Mesothelial cell of epicardium (in vitro differentiated cells): ENCODE measurements at regions not wholly inside any gene's neighbourhood (a gene's known extent, or its start where the extent isn't known, plus 50 kb on each side); places are given as distances from the start of the nearest gene placed in this dataset.

Experiments used
- DNase-seq, 2 experiments: peaks; one replicate each; pipeline ENCODE4 v3.0.0; 2021; ENCODE audit warnings: low spot score in 2 of 2; ENCODE audit not compliant: unreplicated experiment in 2 of 2
- H3K27ac Mint-ChIP-seq: 2 replicates; pipeline ENCODE4 v1.8.0; 2021; ENCODE audit warnings: mixed read lengths
- H3K27me3 Mint-ChIP-seq: 2 replicates; pipeline ENCODE4 v1.8.0; 2021; ENCODE audit warnings: low read depth, mixed read lengths
- H3K36me3 Mint-ChIP-seq: 2 replicates; pipeline ENCODE4 v1.8.0; 2021; ENCODE audit warnings: mixed read lengths
- H3K4me1 Mint-ChIP-seq: 2 replicates; pipeline ENCODE4 v1.8.0; 2021; ENCODE audit warnings: mixed read lengths
- H3K4me3 Mint-ChIP-seq: 2 replicates; pipeline ENCODE4 v1.8.0; 2021; ENCODE audit warnings: mild to moderate bottlenecking, moderate library complexity, mixed read lengths
- H3K9me3 Mint-ChIP-seq: 2 replicates; pipeline ENCODE4 v1.8.0; 2021; ENCODE audit warnings: mixed read lengths
- CTCF ChIP-seq: fragments of 200-600 bp; sonication (generic); IDR thresholded peaks from one replicate; pipeline ENCODE4 v1.5.0; 2021; ENCODE audit warnings: antibody characterized with exemption; ENCODE audit not compliant: unreplicated experiment

GRCh38 chr4:152016303-152016620 lies 255.5 kb upstream of the GATB start:
- Mint-ChIP-seq H3K27me3 (peaks cover 1% of the 10 kb centered on the region), H3K9me3 (peaks cover 7% of the 10 kb centered on the region), H3K36me3 (no peaks in the 10 kb centered on the region), H3K4me1 (peaks cover 20% of the 10 kb centered on the region), H3K4me3 (no peak overlapping the region), H3K27ac (no peak overlapping the region)
- no peak for DNase-seq
- no peak for TF ChIP-seq CTCF

DNA sequence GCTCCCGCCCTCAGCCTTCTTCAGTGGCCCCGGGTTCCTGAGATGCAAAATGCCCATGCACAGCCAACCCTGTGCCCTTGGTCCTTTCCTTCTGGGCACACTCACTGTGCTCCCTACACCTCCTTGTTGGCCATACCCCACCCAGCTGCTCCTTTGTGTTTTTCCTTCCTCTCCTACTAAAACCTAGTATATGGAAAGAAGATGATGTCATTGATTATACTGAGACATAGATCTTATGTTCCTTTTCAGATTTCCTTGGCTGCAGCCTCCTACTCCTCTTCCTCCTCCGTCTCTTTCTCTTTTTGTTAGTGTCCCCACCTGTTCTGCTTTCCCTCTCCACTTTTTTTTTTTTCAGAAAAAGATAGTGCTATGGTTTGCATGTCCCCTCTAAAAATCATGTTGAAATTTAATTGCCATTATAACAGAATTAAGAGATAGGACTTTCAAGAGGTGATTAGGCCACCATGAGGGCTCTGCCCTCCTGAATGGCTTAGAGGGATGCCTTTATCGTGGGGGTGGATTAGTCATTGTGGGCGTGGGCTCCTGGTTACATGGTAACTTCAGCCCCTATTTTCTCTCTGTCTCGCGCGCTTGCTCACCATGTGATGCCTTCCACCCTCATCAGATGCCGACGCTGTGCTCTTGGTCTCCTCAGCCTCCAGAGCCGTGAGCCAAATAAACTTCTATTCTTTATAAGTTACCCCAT lies 254.9 kb upstream of the GATB start:
- no peak overlapping the region for H3K27ac Mint-ChIP-seq
- peaks cover 21% of the 10 kb centered on the region for H3K4me1 Mint-ChIP-seq
- H3K9me3 Mint-ChIP-seq = peaks cover 7% of the 10 kb centered on the region
- H3K4me3 Mint-ChIP-seq = no peak overlapping the region
- H3K27me3 Mint-ChIP-seq = peaks cover 3% of the 10 kb centered on the region
- DNase-seq = no peak
- no peaks in the 10 kb centered on the region for H3K36me3 Mint-ChIP-seq
- no peak for TF ChIP-seq CTCF

DNA sequence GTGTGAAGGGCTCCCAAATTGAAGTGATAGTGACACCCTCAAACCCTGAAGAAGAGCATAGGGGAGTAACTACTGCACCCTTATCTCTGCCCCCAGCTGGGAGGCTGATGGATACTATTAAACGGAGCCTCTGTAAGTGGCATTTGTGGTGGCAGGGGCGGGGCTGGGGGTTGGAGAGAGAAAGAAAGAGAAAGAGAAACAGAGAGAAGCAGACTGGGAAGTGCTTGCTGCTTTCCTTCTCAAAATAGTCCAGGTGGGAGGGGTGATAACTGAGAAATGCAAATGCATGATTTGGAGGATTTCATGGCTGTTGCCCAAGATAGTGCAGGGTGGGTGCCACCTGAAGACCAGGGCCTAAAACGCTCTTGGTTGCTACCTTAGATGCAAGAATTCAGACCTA lies 253.5 kb upstream of the GATB start:
- H3K4me1 Mint-ChIP-seq = peaks cover 36% of the 10 kb centered on the region
- peaks cover 7% of the 10 kb centered on the region for H3K9me3 Mint-ChIP-seq
- no peak overlapping the region for H3K27ac Mint-ChIP-seq
- H3K27me3 Mint-ChIP-seq = peaks cover 4% of the 10 kb centered on the region
- H3K4me3 Mint-ChIP-seq = no peak overlapping the region
- H3K36me3 Mint-ChIP-seq = no peaks in the 10 kb centered on the region
- no peak for DNase-seq
- TF ChIP-seq CTCF = no peak

- H3K4me3 Mint-ChIP-seq = no peak overlapping the region
- DNase-seq = no peak
Measured at GRCh38 chr4:152011469-152011868, 250.7 kb upstream of the GATB start.

GRCh38 chr4:152010710-152011079 lies 249.9 kb upstream of the GATB start:
- Mint-ChIP-seq H3K36me3 (no peaks in the 10 kb centered on the region), H3K4me3 (no peak overlapping the region), H3K27ac (no peak overlapping the region), H3K9me3 (peaks cover 7% of the 10 kb centered on the region), H3K4me1 (peaks cover 20% of the 10 kb centered on the region), H3K27me3 (peaks cover 8% of the 10 kb centered on the region)
- TF ChIP-seq CTCF = no peak
- DNase-seq = no peak

More at GRCh38 chr4:152011469-152011868, 250.7 kb upstream of the GATB start:
- Mint-ChIP-seq H3K4me1 (peaks cover 22% of the 10 kb centered on the region), H3K36me3 (no peaks in the 10 kb centered on the region), H3K27me3 (peaks cover 7% of the 10 kb centered on the region), H3K27ac (no peak overlapping the region), H3K9me3 (peaks cover 7% of the 10 kb centered on the region)
- no peak for TF ChIP-seq CTCF
